Lower leg skin (tissue), 3 donors: ENCODE measurements at regions not wholly inside any gene's neighbourhood (a gene's known extent, or its start where the extent isn't known, plus 50 kb on each side); places are given as distances from the start of the nearest gene placed in this dataset.

Experiments
- CTCF ChIP-seq, 3 donors: fragments of 450-650 bp; IDR thresholded peaks; one replicate each; pipeline ENCODE4 v1.5.1; 2016; ENCODE audit warnings: antibody characterized with exemption in 3 of 3, mild to moderate bottlenecking in 3 of 3, moderate library complexity in 2 of 3
- POLR2A ChIP-seq, 2 donors: fragments of 450-650 bp; IDR thresholded peaks; one replicate each; pipeline ENCODE4 v1.6.1; 2016 to 2017; ENCODE audit warnings: antibody characterized with exemption in 2 of 2, mild to moderate bottlenecking in 1 of 2, moderate library complexity in 1 of 2

- TF ChIP-seq POLR2A (IDR thresholded peaks at IDR 0.05) (no peak), CTCF (IDR thresholded peaks at IDR 0.05) (no peak)
Observed at GRCh38 chr5:106907979-106908378, 762.8 kb downstream of the EFNA5 start.
